MCF 10A (cell line): ENCODE measurements at regions not wholly inside any gene's neighbourhood (a gene's known extent, or its start where the extent isn't known, plus 50 kb on each side); places are given as distances from the start of the nearest gene placed in this dataset.

ENCODE experiments used
- BruUV-seq: library from RNA; stranded (reverse); fragments of 400-500 nt; replicated peaks from 2 replicates; lab custom pipeline; 2021; lab: Mats Ljungman, UMichigan
- CTCF ChIA-PET: fragments of 300-600 bp; sonication (Branson Sonifier 250); formaldehyde crosslinking; extraction: SDS; loops from one replicate; lab custom pipeline; 2021; ENCODE audit warnings: antibody characterized with exemption, inconsistent platforms; lab: Yijun Ruan, JAX
- POLR2A ChIA-PET: fragments of 300-600, 350-650 bp; sonication (Branson Sonifier 250); formaldehyde crosslinking; extraction: SDS; loops from one replicate; lab custom pipeline; 2020; ENCODE audit warnings: antibody characterized with exemption, inconsistent platforms; lab: Yijun Ruan, JAX
- DNase-seq: peaks from one replicate; pipeline ENCODE4 v3.0.0-alpha.2; 2018; ENCODE audit not compliant: unreplicated experiment
- H3K27ac Mint-ChIP-seq: one replicate; pipeline ENCODE4 v1.8.0; 2022; ENCODE audit warnings: mild to moderate bottlenecking, low read depth, mixed read lengths; ENCODE audit not compliant: unreplicated experiment
- H3K27me3 Mint-ChIP-seq: one replicate; pipeline ENCODE4 v1.8.0; 2022; ENCODE audit warnings: mixed read lengths; ENCODE audit not compliant: insufficient read depth, unreplicated experiment
- H3K36me3 Mint-ChIP-seq: one replicate; pipeline ENCODE4 v1.8.0; 2022; ENCODE audit warnings: mild to moderate bottlenecking, moderate library complexity, mixed read lengths; ENCODE audit not compliant: insufficient read depth, unreplicated experiment
- H3K4me1 Mint-ChIP-seq: one replicate; pipeline ENCODE4 v1.8.0; 2022; ENCODE audit warnings: mixed read lengths; ENCODE audit not compliant: insufficient read depth, unreplicated experiment
- H3K4me3 Mint-ChIP-seq: one replicate; pipeline ENCODE4 v1.8.0; 2022; ENCODE audit warnings: mild to moderate bottlenecking, moderate library complexity, mixed read lengths; ENCODE audit not compliant: unreplicated experiment
- H3K9me3 Mint-ChIP-seq: one replicate; pipeline ENCODE4 v1.8.0; 2022; ENCODE audit warnings: mixed read lengths; ENCODE audit not compliant: unreplicated experiment
- intact Hi-C: fragments of 100-400 bp; cut with micrococcal nuclease; formaldehyde crosslinking; loops from 2 replicates; pipeline ENCODE4 v1.14.1; 2022
- TF ChIP-seq, protein P1 (sequence below): fragments of 200-600 bp; IDR thresholded peaks from one replicate; pipeline ENCODE4 v1.8.0; 2022; ENCODE audit warnings: antibody characterized with exemption, mild to moderate bottlenecking; ENCODE audit not compliant: unreplicated experiment

DNA sequence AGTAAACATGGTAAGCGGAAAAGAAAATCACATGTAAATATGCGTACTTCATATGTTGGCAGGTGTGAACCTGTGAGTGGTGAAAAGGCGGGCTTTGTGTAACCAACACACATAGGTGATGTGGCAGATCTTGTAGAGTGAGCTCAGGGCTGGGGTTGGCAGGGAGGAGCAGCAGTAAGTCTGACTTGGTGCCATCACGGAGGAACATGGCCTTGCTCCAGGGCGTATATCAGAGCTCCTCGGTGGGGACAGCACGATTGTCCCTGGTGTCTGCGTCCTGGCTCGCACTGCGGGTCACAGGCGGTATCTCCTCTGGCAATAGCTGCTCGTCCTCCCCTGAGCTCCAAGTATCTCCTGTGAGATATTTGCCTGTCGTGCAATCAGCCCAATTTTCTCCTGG, 733.6 kb downstream of the TRIML1 start:
- Mint-ChIP-seq H3K36me3 (no peaks in the 10 kb centered on the region), H3K27ac (no peak overlapping the region), H3K4me1 (no peaks in the 10 kb centered on the region), H3K9me3 (no peaks in the 10 kb centered on the region), H3K27me3 (no peaks in the 10 kb centered on the region), H3K4me3 (no peak overlapping the region)
- no TSS peak for BruUV-seq
- DNase-seq, result no peak
- ChIA-PET POLR2A (no interaction called here), CTCF (interaction anchor here (0.5 kb wide), 1 partner anchor 220 kb away, joined by 3 read pairs; no protein-coding TSS in a partner anchor)
- TF ChIP-seq, protein P1, sequence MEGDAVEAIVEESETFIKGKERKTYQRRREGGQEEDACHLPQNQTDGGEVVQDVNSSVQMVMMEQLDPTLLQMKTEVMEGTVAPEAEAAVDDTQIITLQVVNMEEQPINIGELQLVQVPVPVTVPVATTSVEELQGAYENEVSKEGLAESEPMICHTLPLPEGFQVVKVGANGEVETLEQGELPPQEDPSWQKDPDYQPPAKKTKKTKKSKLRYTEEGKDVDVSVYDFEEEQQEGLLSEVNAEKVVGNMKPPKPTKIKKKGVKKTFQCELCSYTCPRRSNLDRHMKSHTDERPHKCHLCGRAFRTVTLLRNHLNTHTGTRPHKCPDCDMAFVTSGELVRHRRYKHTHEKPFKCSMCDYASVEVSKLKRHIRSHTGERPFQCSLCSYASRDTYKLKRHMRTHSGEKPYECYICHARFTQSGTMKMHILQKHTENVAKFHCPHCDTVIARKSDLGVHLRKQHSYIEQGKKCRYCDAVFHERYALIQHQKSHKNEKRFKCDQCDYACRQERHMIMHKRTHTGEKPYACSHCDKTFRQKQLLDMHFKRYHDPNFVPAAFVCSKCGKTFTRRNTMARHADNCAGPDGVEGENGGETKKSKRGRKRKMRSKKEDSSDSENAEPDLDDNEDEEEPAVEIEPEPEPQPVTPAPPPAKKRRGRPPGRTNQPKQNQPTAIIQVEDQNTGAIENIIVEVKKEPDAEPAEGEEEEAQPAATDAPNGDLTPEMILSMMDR, result no peak
- intact Hi-C loops, result no loop called here

DNA sequence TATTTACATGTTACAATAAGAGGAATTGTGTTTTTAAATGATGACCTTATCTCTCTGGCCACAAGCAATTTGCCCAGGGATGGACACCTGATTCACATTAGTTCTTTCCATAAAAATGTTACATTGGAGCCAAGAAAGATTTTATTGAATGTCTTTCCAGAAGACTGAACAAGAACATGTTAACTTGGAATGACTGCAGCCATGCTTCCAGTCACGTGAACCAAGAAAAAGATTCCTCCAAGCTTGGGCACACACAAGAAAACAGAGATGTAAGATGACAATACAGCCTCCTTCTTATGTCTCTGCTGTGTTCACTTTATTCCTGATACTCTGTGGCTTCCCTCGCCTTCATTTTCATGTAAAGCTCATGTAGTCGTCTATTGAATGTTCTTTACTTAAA, 737.6 kb downstream of the TRIML1 start:
- POLR2A ChIA-PET, result no interaction called here
- intact Hi-C loops, result no loop called here

DNA sequence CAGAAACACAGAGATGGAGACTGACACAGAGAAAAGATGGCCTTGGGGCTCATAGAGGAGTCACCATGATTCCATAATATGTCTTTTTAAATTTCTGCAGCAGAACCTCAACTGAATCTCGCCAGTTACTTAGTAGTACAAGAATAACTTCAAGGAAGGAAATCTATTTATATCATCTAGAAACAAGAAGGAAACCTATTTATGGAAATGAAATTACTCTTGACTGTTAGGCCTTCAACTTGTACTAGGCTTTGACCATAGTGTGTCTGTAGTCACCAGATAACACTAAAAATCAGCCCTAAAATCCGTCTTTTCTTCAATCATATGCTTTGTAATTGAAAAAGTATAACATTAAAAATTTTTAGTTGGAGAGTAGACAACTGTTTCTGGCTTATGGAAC, 740.4 kb downstream of the TRIML1 start:
- H3K4me3 Mint-ChIP-seq, result no peak overlapping the region
- no TSS peak for BruUV-seq
- POLR2A ChIA-PET, result no interaction called here

More for the DNA sequence above, 737.6 kb downstream of the TRIML1 start:
- TF ChIP-seq, protein P1, result no peak
- Mint-ChIP-seq H3K4me3 (no peak overlapping the region), H3K4me1 (no peaks in the 10 kb centered on the region), H3K27me3 (no peaks in the 10 kb centered on the region), H3K27ac (no peak overlapping the region), H3K9me3 (no peaks in the 10 kb centered on the region), H3K36me3 (no peaks in the 10 kb centered on the region)
- CTCF ChIA-PET, result interaction anchor here (0.5 to 0.6 kb wide), 2 partner anchors 8 to 33 kb away, joined by 3 to 4 read pairs; no protein-coding TSS in a partner anchor
- no peak for DNase-seq
- no TSS peak for BruUV-seq

DNA sequence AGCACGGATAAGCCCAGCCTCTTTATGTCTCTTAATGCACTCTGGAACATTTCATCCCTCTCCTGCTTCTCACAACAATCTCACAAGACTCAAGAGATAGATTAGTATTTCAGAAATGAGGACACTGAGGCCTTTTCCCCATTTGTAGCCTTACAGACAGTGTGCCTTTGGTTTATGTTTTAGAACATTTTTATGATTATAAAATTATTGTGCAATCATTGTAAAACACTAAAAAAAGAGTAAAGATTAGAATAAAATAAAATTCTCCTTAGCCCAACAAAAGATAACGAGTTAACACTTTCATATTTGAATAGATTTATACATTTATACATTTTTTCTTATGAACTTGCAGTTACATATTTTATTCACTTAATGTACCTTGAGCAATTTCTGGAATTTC, 748.7 kb downstream of the TRIML1 start:
- intact Hi-C loops, result no loop called here
- H3K4me1 Mint-ChIP-seq, result no peaks in the 10 kb centered on the region
- DNase-seq, result no peak
- TF ChIP-seq, protein P1, result no peak
- H3K27ac Mint-ChIP-seq, result no peak overlapping the region
- POLR2A ChIA-PET, result no interaction called here
- H3K36me3 Mint-ChIP-seq, result no peaks in the 10 kb centered on the region
- BruUV-seq, result no TSS peak
- peaks cover 10% of the 10 kb centered on the region for H3K9me3 Mint-ChIP-seq
- no peak overlapping the region for H3K4me3 Mint-ChIP-seq
- CTCF ChIA-PET, result no interaction called here
- no peaks in the 10 kb centered on the region for H3K27me3 Mint-ChIP-seq

More for the DNA sequence above, 740.4 kb downstream of the TRIML1 start:
- CTCF ChIA-PET, result no interaction called here
- H3K4me1 Mint-ChIP-seq, result no peaks in the 10 kb centered on the region
- H3K27ac Mint-ChIP-seq, result no peak overlapping the region
- TF ChIP-seq, protein P1, result no peak
- no peak for DNase-seq
- intact Hi-C loops, result no loop called here
- no peaks in the 10 kb centered on the region for H3K36me3 Mint-ChIP-seq
- peaks cover 7% of the 10 kb centered on the region for H3K9me3 Mint-ChIP-seq
- H3K27me3 Mint-ChIP-seq, result no peaks in the 10 kb centered on the region
